HFF-Myc (cell line): ENCODE measurements at regions not wholly inside any gene's neighbourhood (a gene's known extent, or its start where the extent isn't known, plus 50 kb on each side); places are given as distances from the start of the nearest gene placed in this dataset.

Experiments used
- DNase-seq: peaks from one replicate; pipeline ENCODE4 v3.0.0-alpha.2; 2011; ENCODE audit warnings: low read depth; ENCODE audit errors: extremely low read depth
- H3K4me3 ChIP-seq: replicated peaks from 2 replicates; pipeline ENCODE4 v1.5.1; 2011; ENCODE audit warnings: low read depth, mild to moderate bottlenecking, control low read depth, low read length
- CTCF ChIP-seq: IDR thresholded peaks from 2 replicates; pipeline ENCODE4 v1.5.1; 2012; ENCODE audit warnings: mild to moderate bottlenecking, low read depth, low read length, control low read depth; ENCODE audit errors: missing control alignments

- no peak for DNase-seq
- no peak overlapping the region for H3K4me3 ChIP-seq
- no peak for TF ChIP-seq CTCF
Measured at GRCh38 chr1:18541046-18541795, 60.5 kb downstream of the KLHDC7A start.

- no peak for TF ChIP-seq CTCF
- no peak for DNase-seq
- H3K4me3 ChIP-seq = no peak overlapping the region
Measured at GRCh38 chr1:18542351-18542750, 61.6 kb downstream of the KLHDC7A start.

- no peak for TF ChIP-seq CTCF
- H3K4me3 ChIP-seq = no peak overlapping the region
- no peak for DNase-seq
Measured at GRCh38 chr1:18546026-18546425, 65.3 kb downstream of the KLHDC7A start.

GRCh38 chr1:18547460-18547859 lies 66.7 kb downstream of the KLHDC7A start:
- no peak for TF ChIP-seq CTCF
- DNase-seq = no peak
- H3K4me3 ChIP-seq = no peak overlapping the region

GRCh38 chr1:18548643-18549042 lies 67.9 kb downstream of the KLHDC7A start:
- H3K4me3 ChIP-seq = no peak overlapping the region
- no peak for TF ChIP-seq CTCF
- DNase-seq = no peak

- no peak overlapping the region for H3K4me3 ChIP-seq
- no peak for TF ChIP-seq CTCF
- DNase-seq = no peak
Measured at GRCh38 chr1:18549106-18549505, 68.4 kb downstream of the KLHDC7A start.

- TF ChIP-seq CTCF = no peak
- no peak for DNase-seq
- H3K4me3 ChIP-seq = no peak overlapping the region
Measured at GRCh38 chr1:18549906-18550305, 69.2 kb downstream of the KLHDC7A start.
